ENCODE measurements at regions not wholly inside any gene's neighbourhood (a gene's known extent, or its start where the extent isn't known, plus 50 kb on each side); places are given as distances from the start of the nearest gene placed in this dataset.

DNA sequence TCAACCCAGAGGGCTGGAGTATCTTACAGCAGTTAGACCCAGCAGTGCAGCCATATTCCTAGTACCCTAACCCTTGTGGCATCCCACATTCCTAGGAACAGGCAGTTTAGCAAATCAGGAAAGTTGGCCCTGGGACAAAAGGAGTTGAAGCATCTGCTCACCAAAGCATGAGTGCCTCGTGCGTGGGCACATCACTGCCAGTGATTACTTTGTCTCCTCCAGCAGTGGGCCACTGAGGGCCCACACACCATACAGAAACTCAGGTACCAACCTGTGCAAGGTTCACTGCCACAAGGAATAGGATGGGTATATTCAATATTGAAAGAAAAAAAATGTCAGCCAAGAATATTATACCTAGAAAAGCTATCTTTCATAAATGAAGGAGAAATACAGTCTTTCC lies 227.5 kb upstream of the CNTN5 start:
- no peak for DNase-seq (ENCODE audit: low spot score)

DNA sequence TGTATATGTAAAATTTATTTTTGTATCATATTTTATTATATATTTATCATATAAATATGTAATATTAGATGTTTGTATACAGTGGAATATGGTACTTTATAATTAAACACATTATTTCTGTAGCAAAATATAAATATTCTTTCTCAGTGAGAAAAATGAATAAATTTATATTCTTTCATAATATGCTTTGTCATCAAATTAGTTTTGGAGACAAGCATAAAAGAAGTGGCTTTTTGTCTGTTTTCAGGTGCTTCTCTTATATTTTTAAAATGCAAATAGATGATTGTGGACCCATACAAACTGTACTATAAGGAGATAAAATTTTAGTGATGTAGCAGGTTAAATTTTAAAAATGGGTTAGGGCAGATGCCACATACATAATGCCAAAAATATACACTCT lies 222.4 kb upstream of the CNTN5 start:
- no peak for DNase-seq (ENCODE audit: low spot score)

- DNase-seq (ENCODE audit: low spot score): no peak
Observed at GRCh38 chr11:98800696-98801095, 220.1 kb upstream of the CNTN5 start.

DNA sequence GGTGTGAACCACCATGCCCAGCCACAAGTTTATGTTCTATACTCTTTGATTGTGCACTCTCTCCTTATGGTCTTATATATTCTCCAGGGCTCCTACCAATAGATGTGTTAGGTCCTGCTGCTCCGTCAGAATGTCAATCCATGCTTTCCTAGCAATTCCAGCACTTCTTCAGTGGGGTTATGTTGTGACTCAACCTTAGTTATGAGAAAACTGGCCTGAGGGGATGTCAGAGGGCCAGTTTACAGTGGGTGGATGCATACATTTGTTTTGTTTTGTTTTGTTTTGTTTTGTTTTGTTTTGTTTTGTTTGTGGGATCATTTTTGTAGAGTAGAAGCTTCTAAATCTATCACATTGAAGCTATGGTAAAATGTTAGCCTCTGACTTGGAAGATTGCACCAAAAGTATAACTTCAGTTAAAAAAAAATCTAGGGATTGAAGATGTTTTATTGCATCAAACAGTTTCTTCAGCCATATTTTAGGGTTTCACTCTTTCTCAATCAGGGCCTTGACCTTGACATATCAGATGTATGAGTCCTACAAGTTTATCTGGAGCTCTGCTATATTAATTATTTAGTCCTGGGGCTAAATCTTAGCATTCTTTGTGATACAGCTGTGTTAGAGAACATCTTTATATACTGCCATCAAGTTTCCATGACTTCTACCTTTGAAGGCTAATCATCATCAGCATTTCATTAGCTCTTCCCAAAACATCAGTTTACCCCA lies 191.6 kb upstream of the CNTN5 start:
- DNase-seq (ENCODE audit: low spot score): no peak

DNA sequence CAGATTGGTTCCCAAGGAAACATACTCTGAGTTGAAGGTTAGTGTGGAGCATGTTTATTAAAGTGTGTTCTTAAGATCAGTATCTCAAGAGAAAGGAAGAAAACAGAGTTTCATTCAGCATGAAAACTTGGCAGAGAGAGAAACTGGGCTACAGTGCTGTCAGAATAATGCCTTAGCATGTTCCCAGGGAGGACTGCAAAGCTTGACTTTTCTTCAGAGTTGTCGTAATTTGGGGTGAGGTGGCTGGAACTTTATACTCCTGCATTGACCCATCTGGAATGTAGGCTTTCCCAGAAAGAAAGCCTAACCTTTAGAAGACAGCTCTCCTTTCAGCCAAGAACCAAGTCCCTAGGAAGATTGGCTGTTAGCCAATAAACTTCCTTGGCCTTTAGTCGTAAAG lies 190.8 kb upstream of the CNTN5 start:
- no peak for DNase-seq (ENCODE audit: low spot score)

- no peak for DNase-seq (ENCODE audit: low spot score)
Observed at GRCh38 chr11:98834776-98835175, 186.0 kb upstream of the CNTN5 start.

- DNase-seq (ENCODE audit: low spot score): no peak
Observed at GRCh38 chr11:98835335-98835734, 185.4 kb upstream of the CNTN5 start.

DNA sequence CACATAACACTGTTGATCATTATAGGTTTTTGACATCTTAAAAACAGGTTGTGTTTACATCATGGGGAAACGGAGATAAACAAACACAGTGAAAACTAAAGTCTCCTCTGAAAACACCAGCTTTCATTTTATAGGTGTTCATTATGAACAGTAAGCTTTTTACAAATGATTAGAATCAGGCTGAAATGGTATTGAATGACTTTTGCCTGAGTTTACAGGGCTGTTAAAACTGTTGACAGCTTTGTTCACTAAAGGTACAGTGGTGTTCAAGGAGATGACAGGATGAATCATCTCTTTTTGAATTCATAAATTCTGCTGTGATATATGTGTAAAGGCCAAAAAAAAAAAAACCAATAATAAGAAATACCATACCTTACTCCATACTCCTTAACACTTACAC lies 184.6 kb upstream of the CNTN5 start:
- DNase-seq (ENCODE audit: low spot score): no peak

GRCh38 chr11:98842187-98842586 lies 178.6 kb upstream of the CNTN5 start:
- no peak for DNase-seq (ENCODE audit: low spot score)

GRCh38 chr11:98862169-98862568 lies 158.6 kb upstream of the CNTN5 start:
- no peak for DNase-seq (ENCODE audit: low spot score)

DNA sequence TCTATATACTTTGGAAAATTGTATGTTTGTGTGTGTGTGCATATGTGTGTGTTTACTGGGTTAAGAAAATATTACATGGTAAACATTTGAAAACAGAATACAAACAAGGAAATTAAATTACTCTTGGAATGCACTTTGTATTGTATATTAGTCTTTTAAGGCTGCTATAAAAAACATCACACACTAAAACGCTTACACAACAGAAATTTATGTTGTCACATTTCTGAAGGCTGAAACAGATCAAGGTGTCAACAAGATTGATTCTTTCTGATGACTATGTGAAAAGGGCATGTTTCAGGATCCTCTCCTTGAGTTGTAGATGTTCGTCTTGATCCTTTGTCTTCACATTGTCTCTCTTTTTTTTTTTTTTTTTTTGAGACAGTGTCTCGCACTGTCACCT lies 149.1 kb upstream of the CNTN5 start:
- no peak for DNase-seq (ENCODE audit: low spot score)

DNA sequence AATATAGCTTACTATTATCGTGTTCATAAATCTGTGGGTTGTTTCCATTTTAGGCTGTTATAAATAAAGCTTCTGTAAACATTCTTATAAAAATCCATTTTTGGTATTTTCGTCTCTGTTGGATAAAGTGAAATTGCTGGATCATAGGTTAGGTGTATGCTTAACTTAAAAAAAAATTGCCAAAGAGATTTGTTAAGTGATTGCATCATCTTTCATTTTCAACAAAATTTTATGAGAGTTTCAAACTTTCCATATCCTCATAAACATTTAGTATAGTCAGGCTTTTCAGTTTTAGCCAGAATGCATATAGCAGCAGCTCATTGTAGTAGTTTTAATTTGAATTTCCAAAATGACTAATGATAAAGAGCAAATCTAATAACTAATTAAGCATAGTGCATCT lies 146.7 kb upstream of the CNTN5 start:
- no peak for DNase-seq (ENCODE audit: low spot score)

DNA sequence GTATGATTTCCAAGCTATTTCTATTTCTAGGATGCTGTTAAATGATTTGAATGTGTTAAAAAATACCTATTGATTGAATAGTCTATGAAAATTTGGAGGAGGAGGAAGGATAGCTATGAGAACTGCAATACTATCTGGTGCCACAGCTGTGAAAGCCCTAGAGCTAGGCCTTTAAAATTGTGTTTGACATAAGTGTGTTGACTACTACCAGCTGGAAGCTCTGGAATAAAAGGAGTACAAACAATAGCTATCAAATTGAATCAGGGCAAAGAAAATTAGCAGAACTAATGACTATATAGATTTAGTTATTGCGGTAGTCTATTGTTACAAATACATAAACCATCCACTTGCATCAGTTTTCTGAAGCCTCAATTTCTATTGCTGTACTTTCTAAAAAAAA lies 124.8 kb upstream of the CNTN5 start:
- no peak for DNase-seq (ENCODE audit: low spot score)

DNA sequence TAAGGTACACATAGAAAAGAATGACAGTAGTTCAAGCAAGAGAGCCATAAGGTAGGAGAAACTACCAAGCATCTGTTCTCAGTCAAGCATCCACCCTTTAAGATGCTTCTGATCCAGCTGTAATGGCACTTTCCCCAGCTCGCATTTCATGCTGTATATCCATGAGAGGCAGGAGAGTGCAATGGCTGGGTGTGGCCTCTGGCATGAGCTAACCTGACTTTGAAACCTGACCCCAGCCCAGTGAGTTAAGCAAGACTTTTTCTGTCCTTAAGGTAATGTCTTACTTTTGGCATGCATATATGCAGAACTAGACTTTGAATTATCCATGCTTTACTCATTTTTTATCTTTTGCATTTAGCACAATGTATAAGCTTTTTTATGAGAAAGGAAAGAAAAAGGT lies 79.8 kb upstream of the CNTN5 start:
- no peak for DNase-seq (ENCODE audit: low spot score)

GRCh38 chr11:98944461-98944860 lies 76.3 kb upstream of the CNTN5 start:
- DNase-seq (ENCODE audit: low spot score): peak; percentile 54

GRCh38 chr11:98952107-98952506 lies 68.6 kb upstream of the CNTN5 start:
- DNase-seq (ENCODE audit: low spot score): no peak

- DNase-seq (ENCODE audit: low spot score): no peak
Observed at GRCh38 chr11:98955551-98955950, 65.2 kb upstream of the CNTN5 start.

GRCh38 chr11:98964146-98964545 lies 56.6 kb upstream of the CNTN5 start:
- DNase-seq (ENCODE audit: low spot score): no peak

DNA sequence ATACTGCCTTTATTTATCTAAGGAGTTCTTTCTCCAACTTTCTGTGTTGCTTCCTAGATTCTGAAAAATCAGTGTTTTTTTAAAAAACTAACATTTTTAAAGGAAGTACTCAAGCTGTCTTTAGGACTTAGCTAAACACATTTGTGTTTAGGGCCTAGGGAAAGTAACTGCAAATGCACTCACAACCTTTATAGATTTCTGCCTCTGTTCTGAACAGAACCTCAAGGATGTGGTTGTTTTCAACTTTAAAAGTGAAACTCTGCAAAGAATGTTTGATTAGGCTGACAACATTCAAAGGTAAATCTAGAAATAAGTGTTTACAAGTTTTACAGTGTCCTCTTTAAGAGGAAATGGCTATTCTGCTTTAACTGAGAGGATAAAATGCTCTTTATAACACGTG lies 55.4 kb upstream of the CNTN5 start:
- no peak for DNase-seq (ENCODE audit: low spot score)

GRCh38 chr11:98965775-98966174 lies 55.0 kb upstream of the CNTN5 start:
- DNase-seq (ENCODE audit: low spot score): no peak

DNA sequence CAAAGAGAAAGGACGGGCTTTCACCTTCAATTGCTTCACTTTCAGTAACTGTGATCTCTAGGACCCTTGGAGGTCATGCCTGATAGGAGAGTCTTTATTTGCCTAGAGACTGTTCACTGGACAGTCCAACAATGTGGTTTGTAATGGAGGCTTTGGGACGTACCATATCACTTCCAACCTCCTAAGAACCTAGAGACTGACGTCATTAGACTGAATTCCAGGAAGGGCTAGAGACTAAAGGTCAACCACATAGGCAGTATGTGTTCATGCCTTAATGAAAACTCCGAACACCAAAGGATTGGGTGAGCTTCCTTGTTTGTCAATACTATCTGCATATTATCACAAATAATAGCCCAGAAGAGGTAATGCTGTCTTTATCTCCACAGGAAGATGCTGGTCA lies 53.7 kb upstream of the CNTN5 start:
- no peak for DNase-seq (ENCODE audit: low spot score)

Data from umbilical cord (tissue), 1 donor.